ENCODE measurements at regions not wholly inside any gene's neighbourhood (a gene's known extent, or its start where the extent isn't known, plus 50 kb on each side); places are given as distances from the start of the nearest gene placed in this dataset.

DNA sequence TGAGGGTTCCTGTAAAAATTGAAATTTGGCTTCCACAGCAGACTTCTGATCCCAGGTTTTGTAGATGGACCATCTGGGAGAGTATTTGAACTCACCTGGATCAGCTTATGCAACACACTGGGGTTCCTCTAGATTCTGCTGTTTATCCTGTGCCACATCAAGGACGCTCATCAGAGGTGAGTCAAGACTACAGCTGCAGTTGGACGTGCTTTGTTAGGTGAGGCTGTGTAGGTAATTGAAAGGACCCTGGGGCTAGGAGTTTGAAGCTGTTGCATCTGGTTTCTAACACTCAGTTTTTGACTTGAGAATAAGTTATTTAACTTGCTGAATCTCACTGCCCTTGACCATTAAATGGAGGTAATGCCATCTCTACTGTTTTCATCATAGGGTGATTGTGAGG lies 394.2 kb downstream of the EDEM1 start:
- Histone ChIP-seq H4K20me1 (ENCODE audit: insufficient read depth) (no peaks in the 10 kb centered on the region), H3K27me3 (ENCODE audit: insufficient read depth, low read depth) (no peaks in the 10 kb centered on the region), H3K36me3 (ENCODE audit: low read depth) (no peaks in the 10 kb centered on the region), H3F3A (ENCODE audit: insufficient read depth, low read depth) (no peaks in the 10 kb centered on the region), H3K4me3 (no peak overlapping the region), H2AFZ (no peak overlapping the region), H3K4me2 (no peak overlapping the region), H3K27ac (no peak overlapping the region), H3K9me3 (ENCODE audit: insufficient read depth, low read depth) (no peaks in the 10 kb centered on the region), H3K4me1 (replicated peaks; ENCODE audit: insufficient read depth) (no peaks in the 10 kb centered on the region), H3K9me2 (ENCODE audit: insufficient read depth) (no peaks in the 10 kb centered on the region), H3K79me2 (ENCODE audit: low read depth) (no peaks in the 10 kb centered on the region)
- no peak for DNase-seq
- ChIA-PET CTCF (no interaction called here), POLR2A (ENCODE audit: unreplicated experiment) (no interaction called here)
- TF ChIP-seq, protein P1, sequence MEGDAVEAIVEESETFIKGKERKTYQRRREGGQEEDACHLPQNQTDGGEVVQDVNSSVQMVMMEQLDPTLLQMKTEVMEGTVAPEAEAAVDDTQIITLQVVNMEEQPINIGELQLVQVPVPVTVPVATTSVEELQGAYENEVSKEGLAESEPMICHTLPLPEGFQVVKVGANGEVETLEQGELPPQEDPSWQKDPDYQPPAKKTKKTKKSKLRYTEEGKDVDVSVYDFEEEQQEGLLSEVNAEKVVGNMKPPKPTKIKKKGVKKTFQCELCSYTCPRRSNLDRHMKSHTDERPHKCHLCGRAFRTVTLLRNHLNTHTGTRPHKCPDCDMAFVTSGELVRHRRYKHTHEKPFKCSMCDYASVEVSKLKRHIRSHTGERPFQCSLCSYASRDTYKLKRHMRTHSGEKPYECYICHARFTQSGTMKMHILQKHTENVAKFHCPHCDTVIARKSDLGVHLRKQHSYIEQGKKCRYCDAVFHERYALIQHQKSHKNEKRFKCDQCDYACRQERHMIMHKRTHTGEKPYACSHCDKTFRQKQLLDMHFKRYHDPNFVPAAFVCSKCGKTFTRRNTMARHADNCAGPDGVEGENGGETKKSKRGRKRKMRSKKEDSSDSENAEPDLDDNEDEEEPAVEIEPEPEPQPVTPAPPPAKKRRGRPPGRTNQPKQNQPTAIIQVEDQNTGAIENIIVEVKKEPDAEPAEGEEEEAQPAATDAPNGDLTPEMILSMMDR (conservative IDR thresholded peaks at IDR 0.05), result no peak
- TF ChIP-seq EZH2 (IDR thresholded peaks at IDR 0.05; ENCODE audit: low read depth), result no peak
- BruUV-seq (replicated peaks), result no TSS peak
- intact Hi-C loops (cut with micrococcal nuclease; ENCODE audit: unreplicated experiment), result no loop called here

DNA sequence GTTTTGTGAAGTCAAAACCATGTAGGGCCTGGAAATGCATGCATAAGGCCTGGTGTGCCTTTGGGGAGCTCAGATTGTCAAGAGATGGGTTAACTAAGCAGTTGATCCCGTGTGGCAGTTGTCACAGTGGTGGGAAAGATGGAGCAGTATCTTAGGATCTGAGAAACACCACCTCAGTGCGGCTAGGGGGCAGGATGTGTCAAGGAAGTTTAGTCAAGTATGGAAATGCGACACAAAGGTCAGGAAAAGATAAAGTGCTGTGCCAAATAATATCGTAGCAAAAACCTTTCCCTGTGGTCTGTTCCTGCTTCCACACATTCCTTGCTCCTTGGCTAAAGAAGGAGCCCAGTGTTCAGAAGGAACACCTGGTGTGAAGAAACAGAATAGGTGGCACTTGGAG lies 396.4 kb downstream of the EDEM1 start:
- H3K4me2 ChIP-seq, result peak overlapping the region; percentile 46; the same call in 1 of the 2 replicates
- H3F3A ChIP-seq (ENCODE audit: insufficient read depth, low read depth), result no peaks in the 10 kb centered on the region
- ChIA-PET CTCF (no interaction called here), POLR2A (ENCODE audit: unreplicated experiment) (no interaction called here)
- H4K20me1 ChIP-seq (ENCODE audit: insufficient read depth), result no peaks in the 10 kb centered on the region
- no peaks in the 10 kb centered on the region for H3K9me2 ChIP-seq (ENCODE audit: insufficient read depth)
- no peaks in the 10 kb centered on the region for H3K4me1 ChIP-seq (replicated peaks; ENCODE audit: insufficient read depth)
- H3K27ac ChIP-seq, result no peak overlapping the region
- no peaks in the 10 kb centered on the region for H3K79me2 ChIP-seq (ENCODE audit: low read depth)
- no peaks in the 10 kb centered on the region for H3K27me3 ChIP-seq (ENCODE audit: insufficient read depth, low read depth)
- no peaks in the 10 kb centered on the region for H3K36me3 ChIP-seq (ENCODE audit: low read depth)
- intact Hi-C loops (cut with micrococcal nuclease; ENCODE audit: unreplicated experiment), result no loop called here
- peak in 1 of 2 experiments; percentile 4 for DNase-seq
- no peak for TF ChIP-seq EZH2 (IDR thresholded peaks at IDR 0.05; ENCODE audit: low read depth)
- TF ChIP-seq, protein P1 (conservative IDR thresholded peaks at IDR 0.05), result peak; percentile 26; the same call in 1 of the 2 replicates
- no TSS peak for BruUV-seq (replicated peaks)
- no peak overlapping the region for H2AFZ ChIP-seq
- H3K4me3 ChIP-seq, result no peak overlapping the region
- H3K9me3 ChIP-seq (ENCODE audit: insufficient read depth, low read depth), result no peaks in the 10 kb centered on the region

GRCh38 chr3:5585085-5585484 lies 397.6 kb downstream of the EDEM1 start:
- Histone ChIP-seq H2AFZ (no peak overlapping the region), H4K20me1 (ENCODE audit: insufficient read depth) (no peaks in the 10 kb centered on the region), H3F3A (ENCODE audit: insufficient read depth, low read depth) (no peaks in the 10 kb centered on the region), H3K4me3 (no peak overlapping the region), H3K4me1 (replicated peaks; ENCODE audit: insufficient read depth) (no peaks in the 10 kb centered on the region), H3K4me2 (no peak overlapping the region), H3K36me3 (ENCODE audit: low read depth) (no peaks in the 10 kb centered on the region), H3K27ac (no peak overlapping the region), H3K27me3 (ENCODE audit: insufficient read depth, low read depth) (no peaks in the 10 kb centered on the region), H3K9me2 (ENCODE audit: insufficient read depth) (no peaks in the 10 kb centered on the region), H3K79me2 (ENCODE audit: low read depth) (no peaks in the 10 kb centered on the region), H3K9me3 (ENCODE audit: insufficient read depth, low read depth) (no peaks in the 10 kb centered on the region)
- BruUV-seq (replicated peaks), result no TSS peak
- ChIA-PET CTCF (no interaction called here), POLR2A (ENCODE audit: unreplicated experiment) (no interaction called here)
- intact Hi-C loops (cut with micrococcal nuclease; ENCODE audit: unreplicated experiment), result no loop called here
- DNase-seq, result no peak
- no peak for TF ChIP-seq EZH2 (IDR thresholded peaks at IDR 0.05; ENCODE audit: low read depth)
- TF ChIP-seq, protein P1 (conservative IDR thresholded peaks at IDR 0.05), result no peak
